ENCODE measurements at regions not wholly inside any gene's neighbourhood (a gene's known extent, or its start where the extent isn't known, plus 50 kb on each side); places are given as distances from the start of the nearest gene placed in this dataset.

GRCh38 chrY:4483693-4484092 lies 516.4 kb upstream of the PCDH11Y start:
- peak; percentile 15 for TF ChIP-seq CTCF (IDR thresholded peaks at IDR 0.05; ENCODE audit: insufficient read depth, low read depth, low read length, missing control alignments)
- peak; percentile 18 for DNase-seq (ENCODE audit: low read depth)
- no peak overlapping the region for H3K4me3 ChIP-seq (ENCODE audit: low read length)
